Right renal pelvis (tissue), 4 donors: ENCODE measurements at regions not wholly inside any gene's neighbourhood (a gene's known extent, or its start where the extent isn't known, plus 50 kb on each side); places are given as distances from the start of the nearest gene placed in this dataset.

ENCODE experiments used
- DNase-seq, 4 donors: peaks; one replicate each; pipeline ENCODE4 v3.0.0-alpha.2; 2013; ENCODE audit warnings: low read depth in 4 of 4, low spot score in 3 of 4, missing footprints in 1 of 4

- DNase-seq: no peak
These were observed 93.5 kb downstream of the C1orf94 start for GRCh38 chr1:34270181-34270580.

- no peak for DNase-seq
These were observed 95.4 kb downstream of the C1orf94 start for GRCh38 chr1:34272152-34272551.

GRCh38 chr1:34275150-34275549 lies 98.4 kb downstream of the C1orf94 start:
- DNase-seq: no peak

- DNase-seq: no peak
These were observed 99.9 kb downstream of the C1orf94 start for GRCh38 chr1:34276606-34277005.

- no peak for DNase-seq
These were observed 100.4 kb downstream of the C1orf94 start for GRCh38 chr1:34277150-34277549.

- no peak for DNase-seq
These were observed 101.5 kb downstream of the C1orf94 start for GRCh38 chr1:34278211-34278610.

- no peak for DNase-seq
These were observed 103.3 kb downstream of the C1orf94 start for GRCh38 chr1:34279971-34280370.

- no peak for DNase-seq
These were observed 103.8 kb downstream of the C1orf94 start for GRCh38 chr1:34280509-34280908.

GRCh38 chr1:34283142-34283541 lies 106.4 kb downstream of the C1orf94 start:
- no peak for DNase-seq

- no peak for DNase-seq
These were observed 109.8 kb downstream of the C1orf94 start for GRCh38 chr1:34286511-34286910.

- no peak for DNase-seq
These were observed 114.1 kb downstream of the C1orf94 start for GRCh38 chr1:34290831-34291230.

GRCh38 chr1:34292472-34292871 lies 115.8 kb downstream of the C1orf94 start:
- DNase-seq: no peak

- no peak for DNase-seq
These were observed 119.4 kb downstream of the C1orf94 start for GRCh38 chr1:34296059-34296458.

- no peak for DNase-seq
These were observed 126.1 kb downstream of the C1orf94 start for GRCh38 chr1:34302798-34303197.

- no peak for DNase-seq
These were observed 126.5 kb downstream of the C1orf94 start for GRCh38 chr1:34303218-34303617.

GRCh38 chr1:34306568-34306967 lies 129.9 kb downstream of the C1orf94 start:
- no peak for DNase-seq

- DNase-seq: no peak
These were observed 135.7 kb downstream of the C1orf94 start for GRCh38 chr1:34312359-34312758.

GRCh38 chr1:34315974-34316373 lies 139.3 kb downstream of the C1orf94 start:
- DNase-seq: no peak

GRCh38 chr1:34316773-34317172 lies 140.1 kb downstream of the C1orf94 start:
- DNase-seq: no peak

- DNase-seq: no peak
These were observed 142.5 kb downstream of the C1orf94 start for GRCh38 chr1:34319218-34319617.

GRCh38 chr1:34320053-34320669 lies 143.5 kb downstream of the C1orf94 start:
- no peak for DNase-seq

- no peak for DNase-seq
These were observed 146.3 kb downstream of the C1orf94 start for GRCh38 chr1:34322969-34323368.

- DNase-seq: no peak
These were observed 148.3 kb downstream of the C1orf94 start for GRCh38 chr1:34324879-34325440.
